ENCODE measurements at regions not wholly inside any gene's neighbourhood (a gene's known extent, or its start where the extent isn't known, plus 50 kb on each side); places are given as distances from the start of the nearest gene placed in this dataset.
"Not testable (repeated sequence)": the region's sequence is repeated elsewhere in the genome, so short reads cannot be mapped to it uniquely, and the experiment has no call there.

GRCh38 chr4:96380106-96380505 is 540.2 kb downstream of the PDHA2 start:
- no peak overlapping the region for H3K4me3 Mint-ChIP-seq
- H3K4me1 Mint-ChIP-seq = no peaks in the 10 kb centered on the region
- no peaks in the 10 kb centered on the region for H3K27me3 Mint-ChIP-seq
- DNase-seq = no peak
- no peak overlapping the region for H3K27ac Mint-ChIP-seq
- no peaks in the 10 kb centered on the region for H3K36me3 Mint-ChIP-seq
- CTCF ChIA-PET = no interaction called here
- no peaks in the 10 kb centered on the region for H3K9me3 Mint-ChIP-seq

GRCh38 chr4:96383349-96383748 is 543.5 kb downstream of the PDHA2 start:
- no peak for DNase-seq
- CTCF ChIA-PET = no interaction called here
- no peaks in the 10 kb centered on the region for H3K36me3 Mint-ChIP-seq

GRCh38 chr4:96389770-96390169 is 549.9 kb downstream of the PDHA2 start:
- CTCF ChIA-PET = no interaction called here
- H3K27me3 Mint-ChIP-seq = no peaks in the 10 kb centered on the region
- no peak overlapping the region for H3K27ac Mint-ChIP-seq
- DNase-seq = no peak
- no peaks in the 10 kb centered on the region for H3K36me3 Mint-ChIP-seq
- H3K4me1 Mint-ChIP-seq = no peaks in the 10 kb centered on the region
- no peaks in the 10 kb centered on the region for H3K9me3 Mint-ChIP-seq
- no peak overlapping the region for H3K4me3 Mint-ChIP-seq

More at GRCh38 chr4:96383349-96383748, 543.5 kb downstream of the PDHA2 start:
- no peak overlapping the region for H3K27ac Mint-ChIP-seq
- H3K27me3 Mint-ChIP-seq = no peaks in the 10 kb centered on the region
- no peaks in the 10 kb centered on the region for H3K4me1 Mint-ChIP-seq
- H3K9me3 Mint-ChIP-seq = no peaks in the 10 kb centered on the region
- no peak overlapping the region for H3K4me3 Mint-ChIP-seq

- Mint-ChIP-seq H3K36me3 (no peaks in the 10 kb centered on the region), H3K4me3 (no peak overlapping the region)
- CTCF ChIA-PET = no interaction called here
Measured at GRCh38 chr4:96390404-96390803, 550.5 kb downstream of the PDHA2 start.

GRCh38 chr4:96395747-96396146 is 555.9 kb downstream of the PDHA2 start:
- Mint-ChIP-seq H3K36me3 (no peaks in the 10 kb centered on the region), H3K27ac (no peak overlapping the region)
- DNase-seq = no peak

More at GRCh38 chr4:96390404-96390803, 550.5 kb downstream of the PDHA2 start:
- Mint-ChIP-seq H3K4me1 (no peaks in the 10 kb centered on the region), H3K9me3 (no peaks in the 10 kb centered on the region), H3K27ac (no peak overlapping the region), H3K27me3 (no peaks in the 10 kb centered on the region)
- DNase-seq = no peak

GRCh38 chr4:96406742-96407141 is 566.8 kb downstream of the PDHA2 start:
- no peaks in the 10 kb centered on the region for H3K9me3 Mint-ChIP-seq
- H3K4me3 Mint-ChIP-seq = no peak overlapping the region
- H3K36me3 Mint-ChIP-seq = no peaks in the 10 kb centered on the region
- no peak for DNase-seq
- no peaks in the 10 kb centered on the region for H3K27me3 Mint-ChIP-seq
- CTCF ChIA-PET = no interaction called here
- H3K4me1 Mint-ChIP-seq = no peaks in the 10 kb centered on the region
- no peak overlapping the region for H3K27ac Mint-ChIP-seq

More at GRCh38 chr4:96395747-96396146, 555.9 kb downstream of the PDHA2 start:
- peaks cover 2% of the 10 kb centered on the region for H3K9me3 Mint-ChIP-seq
- H3K4me3 Mint-ChIP-seq = no peak overlapping the region
- CTCF ChIA-PET = no interaction called here
- H3K4me1 Mint-ChIP-seq = no peaks in the 10 kb centered on the region
- H3K27me3 Mint-ChIP-seq = no peaks in the 10 kb centered on the region

- CTCF ChIA-PET = no interaction called here
- DNase-seq = no peak
- H3K36me3 Mint-ChIP-seq = no peaks in the 10 kb centered on the region
- no peak overlapping the region for H3K4me3 Mint-ChIP-seq
- no peaks in the 10 kb centered on the region for H3K27me3 Mint-ChIP-seq
- no peak overlapping the region for H3K27ac Mint-ChIP-seq
- H3K4me1 Mint-ChIP-seq = no peaks in the 10 kb centered on the region
- no peaks in the 10 kb centered on the region for H3K9me3 Mint-ChIP-seq
Measured at GRCh38 chr4:96407225-96407624, 567.3 kb downstream of the PDHA2 start.

GRCh38 chr4:96407738-96408463 is 568.0 kb downstream of the PDHA2 start:
- H3K27me3 Mint-ChIP-seq = no peaks in the 10 kb centered on the region
- no peak for DNase-seq
- H3K4me1 Mint-ChIP-seq = no peaks in the 10 kb centered on the region
- H3K4me3 Mint-ChIP-seq = no peak overlapping the region
- no peak overlapping the region for H3K27ac Mint-ChIP-seq
- no peaks in the 10 kb centered on the region for H3K9me3 Mint-ChIP-seq
- H3K36me3 Mint-ChIP-seq = no peaks in the 10 kb centered on the region
- CTCF ChIA-PET = no interaction called here

- H3K9me3 Mint-ChIP-seq, DNase-seq, CTCF ChIA-PET, H3K4me1 Mint-ChIP-seq, H3K36me3 Mint-ChIP-seq, H3K27ac Mint-ChIP-seq, H3K4me3 Mint-ChIP-seq, H3K27me3 Mint-ChIP-seq: not testable (repeated sequence)
Measured at GRCh38 chr4:96414853-96415252, 575.0 kb downstream of the PDHA2 start.

GRCh38 chr4:96429657-96430056 is 589.8 kb downstream of the PDHA2 start:
- CTCF ChIA-PET = no interaction called here

GRCh38 chr4:96431094-96431493 is 591.2 kb downstream of the PDHA2 start:
- CTCF ChIA-PET = no interaction called here
- H3K36me3 Mint-ChIP-seq = no peaks in the 10 kb centered on the region
- H3K4me1 Mint-ChIP-seq = no peaks in the 10 kb centered on the region
- no peaks in the 10 kb centered on the region for H3K27me3 Mint-ChIP-seq
- DNase-seq = no peak
- H3K9me3 Mint-ChIP-seq = no peaks in the 10 kb centered on the region
- no peak overlapping the region for H3K4me3 Mint-ChIP-seq
- no peak overlapping the region for H3K27ac Mint-ChIP-seq

More at GRCh38 chr4:96429657-96430056, 589.8 kb downstream of the PDHA2 start:
- no peak overlapping the region for H3K27ac Mint-ChIP-seq
- no peak overlapping the region for H3K4me3 Mint-ChIP-seq
- no peaks in the 10 kb centered on the region for H3K9me3 Mint-ChIP-seq
- DNase-seq = no peak
- H3K4me1 Mint-ChIP-seq = no peaks in the 10 kb centered on the region
- no peaks in the 10 kb centered on the region for H3K27me3 Mint-ChIP-seq
- H3K36me3 Mint-ChIP-seq = no peaks in the 10 kb centered on the region

GRCh38 chr4:96448315-96448872 is 608.5 kb downstream of the PDHA2 start:
- no peak for DNase-seq
- CTCF ChIA-PET = no interaction called here
- Mint-ChIP-seq H3K9me3 (peaks cover 39% of the 10 kb centered on the region), H3K27me3 (no peaks in the 10 kb centered on the region), H3K4me3 (no peak overlapping the region), H3K4me1 (no peaks in the 10 kb centered on the region), H3K36me3 (no peaks in the 10 kb centered on the region), H3K27ac (no peak overlapping the region)

- CTCF ChIA-PET = no interaction called here
- DNase-seq = no peak
- Mint-ChIP-seq H3K9me3 (peaks cover 3% of the 10 kb centered on the region), H3K27ac (no peak overlapping the region), H3K36me3 (no peaks in the 10 kb centered on the region), H3K27me3 (no peaks in the 10 kb centered on the region), H3K4me1 (no peaks in the 10 kb centered on the region), H3K4me3 (no peak overlapping the region)
Measured at GRCh38 chr4:96455045-96455720, 615.3 kb downstream of the PDHA2 start.

GRCh38 chr4:96458031-96458430 is 618.1 kb downstream of the PDHA2 start:
- H3K4me1 Mint-ChIP-seq, H3K27ac Mint-ChIP-seq, CTCF ChIA-PET: not testable (repeated sequence)

GRCh38 chr4:96459105-96459504 is 619.2 kb downstream of the PDHA2 start:
- H3K27me3 Mint-ChIP-seq = no peaks in the 10 kb centered on the region
- DNase-seq = no peak
- H3K4me1 Mint-ChIP-seq = no peaks in the 10 kb centered on the region

More at GRCh38 chr4:96458031-96458430, 618.1 kb downstream of the PDHA2 start:
- H3K36me3 Mint-ChIP-seq, H3K4me3 Mint-ChIP-seq, H3K9me3 Mint-ChIP-seq, DNase-seq, H3K27me3 Mint-ChIP-seq: not testable (repeated sequence)

More at GRCh38 chr4:96459105-96459504, 619.2 kb downstream of the PDHA2 start:
- Mint-ChIP-seq H3K4me3 (no peak overlapping the region), H3K36me3 (no peaks in the 10 kb centered on the region), H3K9me3 (peaks cover 4% of the 10 kb centered on the region), H3K27ac (no peak overlapping the region)
- CTCF ChIA-PET = no interaction called here
